Body of pancreas (tissue), 4 donors: ENCODE measurements at regions not wholly inside any gene's neighbourhood (a gene's known extent, or its start where the extent isn't known, plus 50 kb on each side); places are given as distances from the start of the nearest gene placed in this dataset.

Experiments used
- ATAC-seq: fragments of 150-250 bp; one replicate; pipeline ENCODE4 v1.9.1; 2016
- DNase-seq, 4 donors: peaks; one replicate each; pipeline ENCODE4 v3.0.0-alpha.2; 2019
- H3K27ac ChIP-seq, 4 donors: fragments of 200-600 bp; sonication (generic); 1 replicate in 3 of 4; 2 replicates in 1 of 4; pipeline versions ENCODE4 v1.5.1 to v1.6.1; 2016 to 2019; ENCODE audit warnings: mild to moderate bottlenecking in 1 of 4, mixed read lengths in 1 of 4, moderate library complexity in 1 of 4
- H3K27me3 ChIP-seq, 2 donors: fragments of 200-600 bp; sonication (generic); one replicate each; pipeline ENCODE4 v1.6.0; 2016; ENCODE audit warnings: mild to moderate bottlenecking in 1 of 2
- H3K36me3 ChIP-seq, 2 donors: fragments of 200-600 bp; sonication (generic); replicated peaks in 1 of 2; 2 replicates each; pipeline ENCODE4 v1.5.1; 2016; ENCODE audit warnings: low read depth in 2 of 2; ENCODE audit not compliant: insufficient read depth in 1 of 2
- H3K4me1 ChIP-seq: fragments of 200-600 bp; sonication (generic); one replicate; pipeline ENCODE4 v1.6.0; 2016
- H3K4me3 ChIP-seq, 2 donors: fragments of 200-600 bp; sonication (generic); 1 replicate in 1 of 2; 2 replicates in 1 of 2; pipeline ENCODE4 v1.5.1; 2016 to 2019
- H3K9me3 ChIP-seq, 3 donors: fragments of 200-600 bp; sonication (generic); 1 replicate in 2 of 3; 2 replicates in 1 of 3; pipeline ENCODE4 v1.5.1; 2016
- POLR2A ChIP-seq, 3 donors: fragments of 450-650 bp; IDR thresholded peaks; one replicate each; pipeline ENCODE4 v1.6.1; 2016; ENCODE audit warnings: antibody characterized with exemption in 3 of 3, mild to moderate bottlenecking in 2 of 3
- WGBS, 2 donors: methylation state at CpG; one replicate each; pipeline ENCODE4 v1.1.5; 2017; 5-methylcytosine and 5-hydroxymethylcytosine counted together
- intact Hi-C: fragments of 100-400 bp; cut with DNase I; formaldehyde crosslinking; loops from one replicate; pipeline ENCODE4 v1.15.1; 2023
- TF ChIP-seq, protein P1 (sequence below), 7 experiments: fragments of 450-650 bp in 4 of 7; fragments of 200-600 bp in 3 of 7; sonication (generic) in 3 of 7; IDR thresholded peaks; one replicate each; pipeline ENCODE4 v1.5.1; 2016 to 2019; ENCODE audit warnings: antibody characterized with exemption in 7 of 7

DNA sequence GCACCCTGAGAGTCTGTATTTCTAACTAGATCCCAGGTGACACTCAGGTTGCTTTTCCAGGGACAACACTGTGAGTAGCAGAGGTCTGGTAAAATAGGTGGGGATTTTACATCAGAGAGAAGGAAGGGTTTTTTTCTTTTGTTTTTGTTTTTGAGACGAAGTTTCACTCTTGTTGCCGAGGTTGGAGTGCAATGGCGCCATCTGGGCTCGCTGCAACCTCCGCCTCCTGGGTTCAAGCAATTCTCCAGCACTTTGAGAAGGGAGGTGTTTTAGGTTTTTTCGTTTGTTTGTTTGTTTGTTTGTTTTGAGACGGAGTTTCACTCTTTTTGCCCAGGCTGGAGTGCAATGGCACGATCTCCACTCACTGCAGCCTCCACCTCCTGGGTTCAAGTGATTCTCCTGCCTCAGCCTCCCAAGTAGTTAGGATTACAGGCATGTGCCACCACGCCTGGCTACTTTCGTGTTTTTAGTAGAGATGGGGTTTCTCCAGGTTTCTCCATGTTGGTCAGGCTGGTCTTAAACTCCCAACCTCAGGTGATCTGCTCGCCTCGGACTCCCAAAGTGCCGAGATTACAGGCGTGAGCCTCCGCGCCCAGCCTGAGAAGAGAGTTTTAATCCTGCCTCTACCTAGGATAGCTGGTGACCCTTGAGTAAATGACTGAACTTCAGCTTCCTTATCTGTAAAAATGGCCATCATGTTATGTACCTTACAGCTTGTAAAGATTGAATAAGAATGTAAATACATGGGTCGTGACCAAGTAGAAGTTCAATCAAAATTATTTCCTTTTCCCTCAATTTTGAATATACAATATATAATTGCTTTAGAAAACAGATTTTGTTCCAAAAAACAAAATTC, 95.9 kb upstream of the FNDC3B start:
- WGBS, 2 donors, result 88 to 93% methylated on average over 16 to 17 of the region's 17 CpGs
- ATAC-seq (no peak), DNase-seq (no peak)
- Histone ChIP-seq H3K4me1 (no peaks in the 10 kb centered on the region), H3K27me3 (no peaks in the 10 kb centered on the region), H3K27ac (no peak overlapping the region), H3K9me3 (no peaks in the 10 kb centered on the region), H3K4me3 (no peak overlapping the region), H3K36me3 (no peaks in the 10 kb centered on the region)
- no peak for TF ChIP-seq POLR2A (IDR thresholded peaks at IDR 0.05)
- TF ChIP-seq, protein P1, sequence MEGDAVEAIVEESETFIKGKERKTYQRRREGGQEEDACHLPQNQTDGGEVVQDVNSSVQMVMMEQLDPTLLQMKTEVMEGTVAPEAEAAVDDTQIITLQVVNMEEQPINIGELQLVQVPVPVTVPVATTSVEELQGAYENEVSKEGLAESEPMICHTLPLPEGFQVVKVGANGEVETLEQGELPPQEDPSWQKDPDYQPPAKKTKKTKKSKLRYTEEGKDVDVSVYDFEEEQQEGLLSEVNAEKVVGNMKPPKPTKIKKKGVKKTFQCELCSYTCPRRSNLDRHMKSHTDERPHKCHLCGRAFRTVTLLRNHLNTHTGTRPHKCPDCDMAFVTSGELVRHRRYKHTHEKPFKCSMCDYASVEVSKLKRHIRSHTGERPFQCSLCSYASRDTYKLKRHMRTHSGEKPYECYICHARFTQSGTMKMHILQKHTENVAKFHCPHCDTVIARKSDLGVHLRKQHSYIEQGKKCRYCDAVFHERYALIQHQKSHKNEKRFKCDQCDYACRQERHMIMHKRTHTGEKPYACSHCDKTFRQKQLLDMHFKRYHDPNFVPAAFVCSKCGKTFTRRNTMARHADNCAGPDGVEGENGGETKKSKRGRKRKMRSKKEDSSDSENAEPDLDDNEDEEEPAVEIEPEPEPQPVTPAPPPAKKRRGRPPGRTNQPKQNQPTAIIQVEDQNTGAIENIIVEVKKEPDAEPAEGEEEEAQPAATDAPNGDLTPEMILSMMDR (IDR thresholded peaks at IDR 0.05), result no peak
- intact Hi-C loops, result no loop called here

DNA sequence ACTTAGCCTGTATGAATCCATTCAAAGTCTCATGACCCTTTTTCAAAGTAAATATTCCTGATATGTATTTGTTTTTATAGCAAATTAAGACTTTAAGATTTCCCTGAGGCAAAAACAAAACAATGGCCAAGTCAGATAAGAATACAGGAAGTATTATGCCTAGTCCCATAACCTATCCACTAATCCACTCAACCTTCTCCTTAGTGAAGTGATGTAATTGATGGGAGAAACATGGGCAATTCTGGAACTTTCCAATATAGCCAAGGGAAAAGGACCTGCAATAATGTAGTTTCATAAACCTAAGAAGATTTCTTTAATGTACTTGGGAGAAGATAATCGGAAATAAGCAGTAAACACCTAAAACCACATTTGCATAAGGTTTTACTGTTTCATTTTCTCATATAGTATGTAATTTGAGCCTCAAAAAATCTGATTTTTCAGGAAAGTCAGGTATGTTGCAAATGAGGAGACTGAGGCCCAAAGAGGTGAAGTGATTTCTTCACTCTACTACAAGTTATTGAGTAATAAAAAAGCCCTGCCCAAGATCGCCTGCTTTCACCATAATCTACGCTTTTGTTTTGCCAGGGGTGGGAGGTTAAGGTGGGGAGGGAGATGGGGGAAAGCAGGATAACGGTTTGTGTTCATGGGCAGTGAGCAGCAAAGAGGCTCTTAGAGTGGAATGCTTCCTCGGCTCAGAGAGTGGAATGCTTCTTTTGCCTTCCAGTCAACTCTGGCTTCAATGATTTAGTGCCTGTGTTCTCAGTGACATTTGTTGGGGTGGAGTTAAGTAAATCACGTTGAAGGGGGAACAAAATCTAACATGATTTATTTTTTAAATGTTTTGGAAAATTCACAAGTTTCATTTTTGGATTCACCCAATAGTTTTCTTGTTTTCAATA, 95.0 kb upstream of the FNDC3B start:
- Histone ChIP-seq H3K4me1 (no peaks in the 10 kb centered on the region), H3K27ac (no peak overlapping the region), H3K27me3 (no peaks in the 10 kb centered on the region), H3K4me3 (no peak overlapping the region), H3K36me3 (no peaks in the 10 kb centered on the region), H3K9me3 (no peaks in the 10 kb centered on the region)
- TF ChIP-seq, protein P1 (IDR thresholded peaks at IDR 0.05), result no peak
- TF ChIP-seq POLR2A (IDR thresholded peaks at IDR 0.05), result no peak
- ATAC-seq, result no peak
- no peak for DNase-seq
- WGBS, 2 donors, result 55 to 68% methylated on average over 6 of the region's 6 CpGs
- intact Hi-C loops, result no loop called here

DNA sequence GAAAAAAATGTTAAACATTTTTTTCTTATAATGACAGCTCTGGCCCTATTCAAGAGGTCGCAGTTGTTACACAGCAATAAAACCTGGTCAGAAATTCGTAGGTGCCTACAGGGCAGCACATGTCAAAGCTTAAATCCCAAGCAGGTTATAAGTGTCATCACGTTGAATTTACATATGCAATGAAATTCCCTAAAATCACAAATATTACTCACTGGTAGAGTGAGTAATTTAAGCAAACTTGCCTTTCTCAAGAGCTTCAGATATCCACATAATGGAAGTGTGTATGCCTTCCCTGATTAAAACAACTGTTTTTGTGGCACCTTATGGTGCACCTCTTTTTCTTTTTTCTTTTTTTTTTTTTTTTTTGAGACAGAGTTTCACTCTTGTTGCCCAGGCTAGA, 90.7 kb upstream of the FNDC3B start:
- H3K27ac ChIP-seq, result no peak overlapping the region
- no peak overlapping the region for H3K4me3 ChIP-seq
- no peaks in the 10 kb centered on the region for H3K27me3 ChIP-seq
- WGBS, 2 donors, result 79 to 80% methylated on average over 3 of the region's 3 CpGs
- no peak for DNase-seq
- no peaks in the 10 kb centered on the region for H3K36me3 ChIP-seq
- no peak for TF ChIP-seq POLR2A (IDR thresholded peaks at IDR 0.05)
- TF ChIP-seq, protein P1 (IDR thresholded peaks at IDR 0.05), result no peak
- ATAC-seq, result no peak
- no peaks in the 10 kb centered on the region for H3K4me1 ChIP-seq
- intact Hi-C loops, result no loop called here
- H3K9me3 ChIP-seq, result no peaks in the 10 kb centered on the region

DNA sequence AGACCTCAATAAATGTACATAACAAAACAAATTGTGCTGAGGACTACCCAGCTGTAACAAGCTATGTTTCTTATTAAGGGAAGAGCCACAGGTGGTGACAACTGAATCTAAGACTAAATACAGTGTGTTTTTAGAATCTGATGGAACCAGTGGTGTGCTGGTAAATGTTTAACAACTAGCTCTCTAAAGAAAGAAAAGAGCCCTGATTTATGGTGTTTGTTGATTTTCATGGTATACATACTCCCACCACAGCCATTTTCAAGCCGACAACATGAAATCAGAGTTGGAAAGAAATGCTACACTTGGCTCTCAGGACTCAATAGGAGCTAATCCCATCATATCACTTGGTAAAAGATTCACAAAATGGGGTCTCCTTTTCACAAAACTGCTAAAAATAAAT, 89.8 kb upstream of the FNDC3B start:
- Histone ChIP-seq H3K36me3 (no peaks in the 10 kb centered on the region), H3K27ac (no peak overlapping the region), H3K4me1 (no peaks in the 10 kb centered on the region), H3K4me3 (no peak overlapping the region), H3K9me3 (no peaks in the 10 kb centered on the region), H3K27me3 (no peaks in the 10 kb centered on the region)
- DNase-seq (no peak), ATAC-seq (no peak)
- TF ChIP-seq, protein P1 (IDR thresholded peaks at IDR 0.05), result no peak
- no peak for TF ChIP-seq POLR2A (IDR thresholded peaks at IDR 0.05)
- WGBS, 2 donors, result 62 to 86% methylated on average over 1 of the region's 1 CpG
- intact Hi-C loops, result no loop called here
